Breast epithelium (tissue), 4 donors: ENCODE measurements at regions not wholly inside any gene's neighbourhood (a gene's known extent, or its start where the extent isn't known, plus 50 kb on each side); places are given as distances from the start of the nearest gene placed in this dataset.

Source experiments
- DNase-seq, 2 donors: peaks; one replicate each; pipeline ENCODE4 v3.0.0-alpha.2; 2019; ENCODE audit warnings: low spot score in 2 of 2
- H3K27ac ChIP-seq, 2 donors: fragments of 200-600 bp; sonication (generic) in 1 of 2; one replicate each; pipeline ENCODE4 v1.5.1; 2016 to 2019; ENCODE audit warnings: mild to moderate bottlenecking in 1 of 2
- H3K27me3 ChIP-seq, 2 donors: fragments of 200-600 bp; sonication (generic) in 1 of 2; one replicate each; pipeline versions ENCODE4 v1.5.1 to v1.6.0; 2017 to 2019; ENCODE audit warnings: control low read depth in 1 of 2, mild to moderate bottlenecking in 1 of 2
- H3K36me3 ChIP-seq: fragments of 200-600 bp; one replicate; pipeline ENCODE4 v1.5.1; 2019
- H3K4me1 ChIP-seq, 2 donors: fragments of 200-600 bp; sonication (generic); one replicate each; pipeline ENCODE4 v1.5.1; 2016 to 2019; ENCODE audit warnings: control low read depth in 1 of 2
- H3K4me3 ChIP-seq, 3 donors: fragments of 200-600 bp; sonication (generic); 1 replicate in 2 of 3; 2 replicates in 1 of 3; pipeline ENCODE4 v1.5.1; 2016 to 2019; ENCODE audit warnings: mild to moderate bottlenecking in 3 of 3, moderate library complexity in 2 of 3
- H3K9me3 ChIP-seq, 2 donors: fragments of 200-600 bp; sonication (generic) in 1 of 2; one replicate each; pipeline ENCODE4 v1.5.1; 2016 to 2019; ENCODE audit warnings: control low read depth in 1 of 2
- CTCF ChIP-seq, 3 donors: fragments of 450-650 bp; IDR thresholded peaks; one replicate each; pipeline ENCODE4 v1.5.1; 2016 to 2017; ENCODE audit warnings: antibody characterized with exemption in 3 of 3, mild to moderate bottlenecking in 3 of 3, moderate library complexity in 3 of 3
- POLR2A ChIP-seq: fragments of 450-650 bp; IDR thresholded peaks from one replicate; pipeline ENCODE4 v1.6.1; 2016; ENCODE audit warnings: antibody characterized with exemption, mild to moderate bottlenecking, moderate library complexity
- POLR2AphosphoS5 ChIP-seq, 3 donors: sonication (generic); formaldehyde crosslinking; IDR thresholded peaks; one replicate each; pipeline ENCODE4 v1.6.1; 2017; ENCODE audit warnings: antibody characterized with exemption in 3 of 3
- intact Hi-C: fragments of 100-400 bp; cut with DNase I; formaldehyde crosslinking; loops from one replicate; pipeline ENCODE4 v1.15.1; 2023; ENCODE audit warnings: low total_unique reads

- H3K36me3 ChIP-seq: no peaks in the 10 kb centered on the region
- peak overlapping the region; percentile 86 to 90 for H3K27ac ChIP-seq
- no peaks in the 10 kb centered on the region for H3K9me3 ChIP-seq
- intact Hi-C loops: no loop called here
- H3K4me1 ChIP-seq: peaks cover 0 to 11% of the 10 kb centered on the region in 2 donors
- no peak overlapping the region for H3K4me3 ChIP-seq
- no peak for DNase-seq
- no peak for TF ChIP-seq POLR2AphosphoS5 (IDR thresholded peaks at IDR 0.05)
- no peak for TF ChIP-seq CTCF (IDR thresholded peaks at IDR 0.05)
- TF ChIP-seq POLR2A: no peak
- H3K27me3 ChIP-seq: no peaks in the 10 kb centered on the region
Observed at GRCh38 chr10:3853016-3853415, 68.0 kb upstream of the KLF6 start.

GRCh38 chr10:3852147-3852904 lies 67.3 kb upstream of the KLF6 start:
- Histone ChIP-seq H3K27ac (peak overlapping the region; percentile 86 to 90), H3K4me3 (no peak overlapping the region), H3K9me3 (no peaks in the 10 kb centered on the region), H3K36me3 (no peaks in the 10 kb centered on the region), H3K4me1 (peaks cover 0 to 11% of the 10 kb centered on the region in 2 donors), H3K27me3 (no peaks in the 10 kb centered on the region)
- intact Hi-C loops: no loop called here
- no peak for TF ChIP-seq CTCF (IDR thresholded peaks at IDR 0.05)
- peak in 2 of 3 donors; percentile 69 to 88 for TF ChIP-seq POLR2AphosphoS5 (IDR thresholded peaks at IDR 0.05)
- TF ChIP-seq POLR2A: no peak
- DNase-seq: peak; percentile 82 to 88

- intact Hi-C loops: no loop called here
- peak in 1 of 2 donors; percentile 16 for DNase-seq
- no peaks in the 10 kb centered on the region for H3K27me3 ChIP-seq
- no peaks in the 10 kb centered on the region for H3K36me3 ChIP-seq
- no peak for TF ChIP-seq POLR2A
- peak in 1 of 3 donors; percentile 32 for TF ChIP-seq POLR2AphosphoS5 (IDR thresholded peaks at IDR 0.05)
- H3K27ac ChIP-seq: peak overlapping the region; percentile 86 to 90
- H3K4me1 ChIP-seq: peaks cover 0 to 11% of the 10 kb centered on the region in 2 donors
- H3K4me3 ChIP-seq: no peak overlapping the region
- no peaks in the 10 kb centered on the region for H3K9me3 ChIP-seq
Observed at GRCh38 chr10:3850999-3851937, 66.3 kb upstream of the KLF6 start.

- TF ChIP-seq POLR2A (no peak), CTCF (IDR thresholded peaks at IDR 0.05) (no peak), POLR2AphosphoS5 (IDR thresholded peaks at IDR 0.05) (no peak)
- intact Hi-C loops: no loop called here
- no peak overlapping the region for H3K27ac ChIP-seq
Observed at GRCh38 chr10:3848775-3849635, 64.0 kb upstream of the KLF6 start.

More at GRCh38 chr10:3848775-3849635, 64.0 kb upstream of the KLF6 start:
- DNase-seq: no peak
- no peaks in the 10 kb centered on the region for H3K9me3 ChIP-seq
- H3K27me3 ChIP-seq: no peaks in the 10 kb centered on the region
- H3K36me3 ChIP-seq: no peaks in the 10 kb centered on the region
- H3K4me3 ChIP-seq: no peak overlapping the region
- peaks cover 0 to 11% of the 10 kb centered on the region in 2 donors for H3K4me1 ChIP-seq
